ENCODE measurements at regions not wholly inside any gene's neighbourhood (a gene's known extent, or its start where the extent isn't known, plus 50 kb on each side); places are given as distances from the start of the nearest gene placed in this dataset.

- TF ChIP-seq CTCF (IDR thresholded peaks at IDR 0.05) (no peak), EP300 (IDR thresholded peaks at IDR 0.05) (no peak), POLR2A (IDR thresholded peaks at IDR 0.05) (no peak)
Observed at GRCh38 chr6:150813319-150813992, 52.0 kb upstream of the MTHFD1L start.

Measured in gastroesophageal sphincter (tissue), 3 donors.